HG03066 (cell line): ENCODE measurements at regions not wholly inside any gene's neighbourhood (a gene's known extent, or its start where the extent isn't known, plus 50 kb on each side); places are given as distances from the start of the nearest gene placed in this dataset.
"Not testable (repeated sequence)": the region's sequence is repeated elsewhere in the genome, so short reads cannot be mapped to it uniquely, and the experiment has no call there.

Experiments
- ATAC-seq: cut with Tn5 transposase; IDR thresholded peaks from one replicate; pipeline ENCODE4 v1.9.1; 2021; ENCODE audit warnings: low read depth; ENCODE audit not compliant: unreplicated experiment

DNA sequence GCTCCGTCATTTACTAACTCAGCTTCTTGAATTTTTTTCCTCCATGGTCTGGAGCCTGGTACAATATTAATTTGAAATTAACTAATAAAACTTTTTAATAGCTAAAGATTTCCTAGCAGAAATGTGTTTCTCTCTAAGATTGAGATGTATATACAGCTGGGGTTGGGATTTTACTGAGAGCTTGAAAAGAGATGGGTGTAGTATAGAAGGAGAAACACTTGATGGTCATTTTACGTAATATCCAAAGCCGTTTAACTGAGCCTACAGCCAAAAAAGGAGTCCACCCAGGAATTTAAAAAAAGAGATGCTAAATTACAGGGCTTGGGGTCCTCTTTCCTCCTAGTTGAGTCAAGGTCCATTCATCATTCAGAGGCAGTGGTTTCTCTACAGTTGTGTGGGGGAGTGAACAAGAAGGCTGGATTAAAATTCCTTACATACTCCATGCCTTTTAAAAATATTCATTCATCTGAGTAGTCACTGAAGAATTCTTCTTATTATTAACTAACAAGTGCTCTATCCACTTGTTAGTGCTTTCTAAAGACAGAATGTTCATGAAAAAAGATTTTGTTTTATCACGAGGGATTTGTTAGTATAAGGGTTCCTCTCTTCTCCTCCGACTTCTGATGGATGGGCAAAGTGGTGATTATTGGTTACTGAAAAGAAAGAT is 255.3 kb upstream of the IL12A start:
- ATAC-seq: no peak

DNA sequence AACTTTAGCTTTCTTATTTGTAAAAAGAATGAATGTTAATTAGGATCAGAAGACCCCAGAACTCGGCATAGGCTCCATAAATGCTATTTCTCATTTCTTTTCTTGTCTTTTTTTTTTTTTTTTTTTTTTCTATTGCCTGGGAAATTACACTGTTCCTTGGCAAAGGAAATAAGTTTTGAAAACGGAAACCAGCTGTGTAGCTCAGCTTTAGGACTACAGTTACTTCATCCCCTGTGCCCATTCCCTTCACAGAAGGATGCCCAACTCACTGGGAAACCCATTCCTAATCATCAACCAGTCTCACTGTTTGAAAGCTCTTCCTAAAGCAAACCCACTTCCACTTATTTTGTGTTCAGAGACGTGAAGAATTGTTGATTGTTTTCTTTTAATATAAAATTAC is 254.0 kb upstream of the IL12A start:
- no peak for ATAC-seq

DNA sequence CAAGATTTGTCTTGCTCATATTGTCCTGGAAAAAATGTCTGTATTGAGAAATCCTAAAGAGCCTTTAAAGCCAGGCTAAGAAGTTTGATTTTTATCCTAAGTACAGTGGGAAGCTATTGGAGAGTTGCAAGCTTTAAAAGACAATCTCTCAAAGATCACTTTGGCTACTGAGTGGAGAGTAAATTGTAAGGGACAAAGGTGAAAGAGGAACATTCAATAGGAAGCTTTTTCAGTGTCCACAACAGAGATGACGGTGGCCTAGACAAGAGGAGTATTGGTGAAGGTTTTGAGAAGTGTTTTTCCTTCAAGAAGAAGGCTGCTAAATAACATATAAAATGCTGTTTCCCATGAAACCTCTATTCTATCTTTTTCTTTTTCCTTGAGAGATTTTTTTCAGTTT is 249.5 kb upstream of the IL12A start:
- ATAC-seq: no peak

DNA sequence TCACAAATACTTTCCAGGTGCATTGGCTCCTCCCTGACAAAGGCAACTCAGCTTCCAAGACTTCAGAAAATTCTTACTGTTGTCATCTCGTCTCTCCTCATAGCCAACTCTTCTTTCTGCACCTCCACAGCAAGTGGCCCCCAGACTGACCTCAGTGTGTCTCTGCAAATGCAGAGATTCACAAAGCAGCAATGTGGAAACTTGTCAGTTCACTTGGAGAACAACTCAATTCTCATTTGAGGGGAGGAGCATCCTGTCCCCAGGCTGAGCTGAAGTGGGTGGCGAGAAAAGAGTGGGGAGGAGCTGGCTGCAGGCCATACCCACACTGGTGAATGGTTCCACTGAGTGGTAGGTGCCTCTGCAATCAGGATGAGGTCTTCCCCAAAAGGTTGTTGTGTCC is 248.7 kb upstream of the IL12A start:
- ATAC-seq: no peak

- ATAC-seq: no peak
These were observed 247.4 kb upstream of the IL12A start for GRCh38 chr3:159741281-159741680.

GRCh38 chr3:159748425-159748824 is 240.2 kb upstream of the IL12A start:
- ATAC-seq: no peak

DNA sequence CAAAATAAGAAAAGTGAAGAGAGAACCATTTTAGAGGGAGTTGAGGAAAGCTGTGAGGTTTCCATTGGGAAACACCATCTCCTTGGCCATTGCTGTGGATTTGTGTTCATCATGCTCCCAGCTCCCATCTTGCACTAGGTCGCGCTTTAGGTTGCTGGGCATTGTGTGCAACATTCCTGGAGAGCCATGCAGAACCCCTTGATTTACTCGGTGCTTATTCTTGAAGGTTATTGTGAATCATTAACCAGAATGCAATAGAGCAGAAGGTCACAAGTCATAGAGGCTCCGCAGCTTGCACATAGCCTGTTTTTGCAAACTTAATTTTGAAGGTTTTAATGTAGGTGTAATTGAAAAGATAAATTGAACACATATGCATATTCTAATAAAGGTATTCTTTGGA is 239.2 kb upstream of the IL12A start:
- no peak for ATAC-seq

DNA sequence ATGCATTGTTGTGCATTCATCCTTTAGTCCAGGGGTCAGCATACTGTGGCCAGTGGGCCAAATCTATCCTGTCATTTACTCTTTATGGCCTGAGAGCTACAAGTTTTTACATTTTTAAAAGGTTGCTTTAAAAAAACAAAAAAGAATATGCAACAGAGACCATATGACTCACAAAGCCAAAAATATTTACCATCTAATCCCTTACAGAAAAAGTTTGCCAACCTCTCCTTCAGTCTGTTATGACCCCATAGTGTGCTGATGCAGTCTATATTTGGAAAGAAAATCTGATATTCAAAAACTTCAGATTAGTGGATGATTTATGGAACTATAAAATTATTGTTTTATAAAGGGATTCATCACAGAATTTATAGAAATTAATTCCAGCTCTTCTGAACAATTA is 237.5 kb upstream of the IL12A start:
- no peak for ATAC-seq

- no peak for ATAC-seq
These were observed 236.9 kb upstream of the IL12A start for GRCh38 chr3:159751752-159752151.

GRCh38 chr3:159756279-159757207 is 232.1 kb upstream of the IL12A start:
- ATAC-seq: not testable (repeated sequence)

- no peak for ATAC-seq
These were observed 231.1 kb upstream of the IL12A start for GRCh38 chr3:159757341-159758060.

DNA sequence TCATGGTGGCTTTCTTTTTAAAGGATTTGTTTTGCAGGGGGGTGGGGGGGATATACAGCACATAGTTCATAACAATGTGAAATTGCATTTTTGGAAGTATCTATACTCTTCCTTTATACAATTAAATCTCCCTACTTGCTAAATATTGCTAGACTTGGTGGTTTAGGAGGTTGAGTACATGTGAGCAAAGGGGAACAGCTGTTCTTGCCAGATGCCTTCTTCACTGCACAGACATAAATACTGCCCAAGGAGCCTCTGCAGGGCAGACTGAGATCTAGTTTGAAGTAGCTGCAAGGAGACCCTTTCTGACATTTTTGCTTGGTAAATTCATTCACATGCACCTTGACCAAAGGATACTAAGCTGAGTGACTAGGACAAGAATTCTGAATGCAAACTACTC is 228.6 kb upstream of the IL12A start:
- ATAC-seq: no peak

DNA sequence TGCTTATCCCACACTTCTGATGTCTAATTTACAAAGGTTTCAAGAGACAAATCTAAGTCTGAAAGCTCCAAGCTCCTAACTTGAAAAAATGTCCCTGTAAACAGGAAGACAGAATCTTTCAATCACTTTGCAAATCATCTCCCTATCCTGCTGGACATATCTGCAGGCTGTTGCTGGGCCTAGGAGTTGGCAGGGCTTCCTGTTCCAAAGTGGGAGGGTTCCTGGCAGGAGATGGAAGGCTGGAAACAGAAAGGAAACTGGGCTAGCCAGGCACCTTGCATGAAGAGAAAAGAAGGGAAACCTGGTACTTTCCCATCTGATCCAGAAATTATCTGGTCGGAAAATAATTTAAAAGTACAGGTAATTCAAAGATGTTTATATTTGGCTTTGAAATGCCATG is 227.3 kb upstream of the IL12A start:
- ATAC-seq: no peak

- no peak for ATAC-seq
These were observed 226.6 kb upstream of the IL12A start for GRCh38 chr3:159761848-159762635.

DNA sequence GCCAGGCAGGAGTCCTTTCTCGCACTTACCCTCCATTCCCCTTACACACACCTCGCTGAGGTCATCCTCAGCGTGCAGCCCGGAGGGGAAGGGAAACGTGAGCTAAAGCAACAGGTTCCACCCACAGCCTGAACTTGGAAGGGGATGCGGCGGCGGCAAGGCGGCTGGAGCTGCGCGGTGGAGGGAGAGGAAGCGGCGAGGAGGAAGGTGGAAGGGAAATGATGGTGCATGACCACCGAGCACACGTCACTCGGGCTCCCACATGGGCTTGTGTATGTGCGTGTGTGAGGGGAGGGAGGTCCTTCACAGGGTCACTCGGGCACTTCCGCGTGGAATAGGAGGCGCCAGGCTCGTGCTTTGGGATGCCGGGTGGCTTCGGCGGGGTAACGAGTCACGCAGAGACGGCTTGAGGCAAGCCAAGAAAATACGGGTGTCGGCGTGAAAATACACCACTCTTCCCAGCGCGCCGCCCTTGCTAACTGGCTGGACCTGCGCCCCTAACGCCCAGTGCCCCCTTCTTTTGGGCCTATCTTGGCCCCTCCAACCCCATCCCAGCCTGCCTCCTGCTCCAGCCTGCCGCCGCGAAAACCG is 225.5 kb upstream of the IL12A start:
- ATAC-seq: peak; percentile 30

GRCh38 chr3:159763602-159764489 is 224.8 kb upstream of the IL12A start:
- peak; percentile 52 for ATAC-seq

- no peak for ATAC-seq
These were observed 224.1 kb upstream of the IL12A start for GRCh38 chr3:159764490-159765029.

DNA sequence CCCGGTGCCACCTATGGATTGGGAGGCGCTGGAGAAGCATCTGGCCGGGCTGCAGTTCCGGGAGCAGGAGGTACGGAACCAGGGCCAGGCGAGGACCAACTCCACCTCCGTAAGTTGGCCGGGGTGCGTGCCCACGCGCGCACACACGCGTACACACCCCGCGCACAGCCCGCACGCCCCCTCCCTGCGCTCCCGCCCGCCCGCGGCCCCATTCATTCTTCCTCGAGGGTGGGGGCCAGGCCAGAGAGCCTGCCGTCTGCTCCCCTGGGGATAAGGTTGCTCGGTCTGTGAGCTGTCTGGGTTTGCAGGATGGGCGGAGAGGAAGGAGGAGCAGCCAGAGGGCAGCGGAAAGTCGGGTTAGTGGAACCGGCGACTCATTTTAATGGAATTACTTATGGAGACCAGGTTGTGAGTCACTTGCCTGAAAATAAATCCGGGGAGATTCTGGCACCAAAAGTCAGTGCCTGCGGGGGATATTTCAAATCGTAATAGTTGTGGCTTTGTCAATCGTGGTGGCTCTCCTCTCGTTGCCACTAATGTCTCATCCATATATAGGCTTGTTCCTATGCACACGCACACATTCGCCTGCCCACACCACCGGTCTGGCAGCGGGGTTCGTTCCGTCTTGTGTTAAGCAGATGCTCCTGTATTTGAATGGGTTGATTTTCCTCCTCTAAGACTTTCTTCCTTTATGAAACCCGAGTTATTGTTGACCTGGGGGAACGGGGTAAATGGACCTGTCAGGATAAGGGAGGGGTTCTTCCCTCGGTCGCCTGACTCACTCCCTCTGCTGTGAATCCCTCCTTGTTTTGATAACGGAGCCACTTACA is 223.4 kb upstream of the IL12A start:
- ATAC-seq: no peak
